IMR-90 (cell line): ENCODE measurements at regions not wholly inside any gene's neighbourhood (a gene's known extent, or its start where the extent isn't known, plus 50 kb on each side); places are given as distances from the start of the nearest gene placed in this dataset.

Source experiments
- ATAC-seq: fragments of 200-7000 bp; cut with Tn5 transposase; 2 replicates; pipeline ENCODE4 v1.9.1; 2020; ENCODE audit warnings: low read depth, mild to moderate bottlenecking, moderate library complexity
- BruUV-seq: library from RNA; stranded (reverse); fragments of 400-500 nt; replicated peaks from 2 replicates; lab custom pipeline; 2021; lab: Mats Ljungman, UMichigan
- CTCF ChIA-PET: fragments of 300-600 bp; formaldehyde crosslinking; extraction: SDS; loops from one replicate; lab custom pipeline; 2021; ENCODE audit warnings: antibody characterized with exemption; lab: Yijun Ruan, JAX
- POLR2A ChIA-PET: fragments of 300-600 bp; sonication (Branson Sonifier 250); formaldehyde crosslinking; loops from one replicate; lab custom pipeline; 2022; ENCODE audit warnings: antibody characterized with exemption; ENCODE audit not compliant: unreplicated experiment; lab: Charles Lee
- DNase-seq: peaks from one replicate; pipeline ENCODE4 v3.0.0; 2013
- H2AFZ ChIP-seq: replicated peaks from 2 replicates; pipeline ENCODE3; 2013; ENCODE audit warnings: low read length, mild to moderate bottlenecking; ENCODE audit not compliant: poor library complexity
- H2AK5ac ChIP-seq: 2 replicates; pipeline ENCODE4 v1.6.1; 2013; ENCODE audit warnings: low read depth, low read length, inconsistent platforms
- H2AK9ac ChIP-seq: replicated peaks from 2 replicates; pipeline ENCODE3; 2013; ENCODE audit warnings: mild to moderate bottlenecking, low read depth, low read length, moderate library complexity; ENCODE audit not compliant: poor library complexity
- H2BK120ac ChIP-seq: 2 replicates; pipeline ENCODE4 v1.6.1; 2013; ENCODE audit warnings: low read depth, low read length, inconsistent platforms
- H2BK15ac ChIP-seq: 3 replicates; pipeline ENCODE4 v1.6.1; 2013; ENCODE audit warnings: low read depth, low read length, inconsistent platforms
- H2BK20ac ChIP-seq: 2 replicates; pipeline ENCODE4 v1.6.1; 2013; ENCODE audit warnings: low read depth, mild to moderate bottlenecking, inconsistent platforms, low read length, moderate library complexity
- H2BK5ac ChIP-seq: 2 replicates; pipeline ENCODE4 v1.6.1; 2013; ENCODE audit warnings: mild to moderate bottlenecking, low read depth, low read length, inconsistent platforms; ENCODE audit not compliant: poor library complexity, severe bottlenecking
- H3K14ac ChIP-seq: replicated peaks from 2 replicates; pipeline ENCODE4 v1.6.1; 2013; ENCODE audit warnings: low read depth, low read length, inconsistent platforms
- H3K18ac ChIP-seq: 2 replicates; pipeline ENCODE4 v1.6.1; 2013; ENCODE audit warnings: low read depth, low read length, control low read depth
- H3K23ac ChIP-seq: 2 replicates; pipeline ENCODE4 v1.6.1; 2013; ENCODE audit warnings: low read depth, low read length, inconsistent platforms
- H3K27ac ChIP-seq: 2 replicates; pipeline ENCODE4 v1.5.1; 2013; ENCODE audit warnings: mild to moderate bottlenecking, control low read depth, low read length; ENCODE audit not compliant: insufficient read depth
- H3K27me3 ChIP-seq: 2 replicates; pipeline ENCODE4 v1.6.1; 2013; ENCODE audit warnings: low read length; ENCODE audit not compliant: control insufficient read depth, insufficient read depth
- H3K36me3 ChIP-seq: 2 replicates; pipeline ENCODE4 v1.6.1; 2013; ENCODE audit warnings: low read length, mixed read lengths; ENCODE audit not compliant: control insufficient read depth, insufficient read depth
- H3K4ac ChIP-seq: 2 replicates; pipeline ENCODE4 v1.6.1; 2013; ENCODE audit warnings: low read depth, low read length, inconsistent platforms
- H3K4me1 ChIP-seq: 2 replicates; pipeline ENCODE4 v1.6.1; 2013; ENCODE audit warnings: low read length, mixed read lengths; ENCODE audit not compliant: control insufficient read depth, insufficient read depth
- H3K4me2 ChIP-seq: 2 replicates; pipeline ENCODE4 v1.6.1; 2013; ENCODE audit warnings: low read depth, mild to moderate bottlenecking, control low read depth, low read length, moderate library complexity
- H3K4me3 ChIP-seq: 2 replicates; pipeline ENCODE4 v1.5.1; 2013; ENCODE audit warnings: low read depth, mild to moderate bottlenecking, control low read depth, low read length, moderate library complexity; ENCODE audit not compliant: insufficient read depth
- H3K56ac ChIP-seq: 2 replicates; pipeline ENCODE4 v1.6.1; 2013; ENCODE audit warnings: low read length, inconsistent platforms; ENCODE audit not compliant: insufficient read depth; ENCODE audit errors: extremely low read depth
- H3K79me1 ChIP-seq, 2 experiments: 2 replicates each; pipeline ENCODE4 v1.6.1; 2013; ENCODE audit warnings: low read length in 2 of 2, inconsistent platforms in 1 of 2, low read depth in 1 of 2
- H3K9ac ChIP-seq: 2 replicates; pipeline ENCODE4 v1.6.1; 2013; ENCODE audit warnings: low read depth, low read length, control low read depth
- H3K9me1 ChIP-seq: 2 replicates; pipeline ENCODE4 v1.6.1; 2013; ENCODE audit warnings: low read length, inconsistent platforms; ENCODE audit not compliant: insufficient read depth
- H3K9me3 ChIP-seq: 2 replicates; pipeline ENCODE4 v1.6.1; 2013; ENCODE audit warnings: low read length; ENCODE audit not compliant: control insufficient read depth, insufficient read depth
- H4K20me1 ChIP-seq: 2 replicates; pipeline ENCODE4 v1.6.1; 2013; ENCODE audit warnings: low read length, inconsistent platforms; ENCODE audit not compliant: insufficient read depth
- H4K5ac ChIP-seq: 2 replicates; pipeline ENCODE4 v1.6.1; 2013; ENCODE audit warnings: mild to moderate bottlenecking, low read depth, low read length, control low read depth
- H4K8ac ChIP-seq, 2 experiments: 2 replicates each; pipeline ENCODE4 v1.6.1; 2013; ENCODE audit warnings: low read depth in 2 of 2, low read length in 2 of 2, control low read depth in 1 of 2, inconsistent platforms in 1 of 2
- H4K91ac ChIP-seq: 2 replicates; pipeline ENCODE4 v1.6.1; 2013; ENCODE audit warnings: low read depth, low read length, inconsistent platforms; ENCODE audit not compliant: insufficient read depth
- BHLHE40 ChIP-seq: fragments of 150-350 bp; IDR thresholded peaks from 2 replicates; pipeline ENCODE4 v1.6.1; 2016; ENCODE audit warnings: mild to moderate bottlenecking, low read depth, low read length
- CEBPB ChIP-seq: IDR thresholded peaks from 2 replicates; pipeline ENCODE4 v1.6.1; 2012; ENCODE audit warnings: low read depth, low read length, improper control_type of control experiment
- FOS ChIP-seq: fragments of 150-350 bp; IDR thresholded peaks from 2 replicates; pipeline ENCODE4 v1.6.1; 2016; ENCODE audit warnings: low read depth, low read length
- MAZ ChIP-seq: IDR thresholded peaks from 2 replicates; pipeline ENCODE4 v1.6.1; 2012; ENCODE audit warnings: low read depth, mild to moderate bottlenecking, low read length, improper control_type of control experiment, moderate library complexity, borderline replicate concordance
- MXI1 ChIP-seq: IDR thresholded peaks from 2 replicates; pipeline ENCODE4 v1.6.1; 2012; ENCODE audit warnings: low read depth, mild to moderate bottlenecking, low read length, moderate library complexity, borderline replicate concordance
- NFE2L2 ChIP-seq: fragments of 150-350 bp; IDR thresholded peaks from 2 replicates; pipeline ENCODE4 v1.6.1; 2016; ENCODE audit warnings: low read depth, mild to moderate bottlenecking, low read length
- POLR2A ChIP-seq: IDR thresholded peaks from 2 replicates; pipeline ENCODE4 v1.6.1; 2012; ENCODE audit warnings: mild to moderate bottlenecking, low read depth, low read length
- RAD21 ChIP-seq: IDR thresholded peaks from 2 replicates; pipeline ENCODE4 v1.6.1; 2012; ENCODE audit warnings: low read length, improper control_type of control experiment
- RCOR1 ChIP-seq: IDR thresholded peaks from 2 replicates; pipeline ENCODE4 v1.6.1; 2012; ENCODE audit warnings: mild to moderate bottlenecking, low read length, improper control_type of control experiment; ENCODE audit not compliant: insufficient replicate concordance
- RFX5 ChIP-seq: IDR thresholded peaks from 2 replicates; pipeline ENCODE4 v1.8.0; 2012; ENCODE audit warnings: low read depth, mild to moderate bottlenecking, low read length, moderate library complexity
- WGBS, 2 experiments: methylation state at CpG; one replicate each; pipeline versions ENCODE4 v1.1.5 to v1.1.7; 2013; ENCODE audit warnings: missing lambda C conversion rate in 2 of 2; ENCODE audit not compliant: insufficient read length in 1 of 2; ENCODE audit errors: extremely low coverage in 2 of 2; 5-methylcytosine and 5-hydroxymethylcytosine counted together
- dilution Hi-C: fragments of 300-500 bp; cut with HindIII; formaldehyde crosslinking; loops from one replicate; pipeline ENCODE4 v1.14.3; 2018; ENCODE audit warnings: low sequenced_read_pairs; ENCODE audit not compliant: unreplicated experiment
- in situ Hi-C: fragments of 300-500 bp; cut with MboI; formaldehyde crosslinking; loops from 3 replicates; pipeline ENCODE4 v1.14.3; 2019; ENCODE audit warnings: low sequenced_read_pairs, inconsistent platforms, mixed read lengths
- intact Hi-C: fragments of 100-400 bp; cut with micrococcal nuclease; formaldehyde crosslinking; loops from 2 replicates; pipeline ENCODE4 v1.10.0; 2022
- TF ChIP-seq, protein P1 (sequence below): fragments of 150-350 bp; IDR thresholded peaks from 2 replicates; pipeline ENCODE4 v1.6.1; 2017; ENCODE audit warnings: mild to moderate bottlenecking, antibody characterized with exemption, low read length, low read depth
- TF ChIP-seq, protein P2 (sequence below): conservative IDR thresholded peaks from 2 replicates; pipeline ENCODE4 v1.5.1; 2012; ENCODE audit warnings: mild to moderate bottlenecking, low read depth, low read length, improper control_type of control experiment
- TF ChIP-seq, protein P3 (sequence below): fragments of 150-350 bp; IDR thresholded peaks from 2 replicates; pipeline ENCODE4 v1.6.1; 2016; ENCODE audit warnings: low read depth, mild to moderate bottlenecking, low read length, moderate library complexity, borderline replicate concordance

DNA sequence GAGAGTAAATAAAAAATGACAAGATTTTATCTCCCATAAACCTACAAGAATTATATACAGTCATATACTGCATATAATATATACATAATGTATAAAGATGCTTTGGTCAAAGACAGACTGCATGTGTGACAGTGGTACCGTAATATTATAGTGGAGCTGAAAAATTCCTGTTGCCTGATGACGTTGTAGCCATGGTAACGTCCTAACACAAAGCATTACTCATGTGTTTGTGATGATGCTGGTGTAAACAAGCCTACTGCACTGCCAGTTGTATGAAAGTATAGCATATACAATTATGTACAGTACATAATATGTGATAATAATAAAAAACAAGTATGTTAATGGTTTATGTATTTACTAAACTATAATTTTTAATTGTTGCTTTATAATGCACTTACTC, 245.2 kb upstream of the CENPE start:
- no peaks in the 10 kb centered on the region for H3K79me1 ChIP-seq
- CTCF ChIA-PET = no interaction called here
- H3K4me1 ChIP-seq = no peaks in the 10 kb centered on the region
- in situ Hi-C loops (no loop called here), intact Hi-C loops (no loop called here), dilution Hi-C loops (no loop called here)
- no CpG with 5 or more reads among the region's 3 CpGs for WGBS, 2 experiments
- no peaks in the 10 kb centered on the region for H3K27me3 ChIP-seq
- H3K14ac ChIP-seq = no peak overlapping the region
- POLR2A ChIA-PET = no interaction called here
- H3K56ac ChIP-seq = no peak overlapping the region
- no peak overlapping the region for H3K18ac ChIP-seq
- TF ChIP-seq BHLHE40 (no peak), RCOR1 (no peak), CEBPB (no peak), MAZ (no peak), NFE2L2 (no peak), MXI1 (no peak), RAD21 (no peak), FOS (no peak), POLR2A (no peak), RFX5 (no peak)
- TF ChIP-seq, protein P1, sequence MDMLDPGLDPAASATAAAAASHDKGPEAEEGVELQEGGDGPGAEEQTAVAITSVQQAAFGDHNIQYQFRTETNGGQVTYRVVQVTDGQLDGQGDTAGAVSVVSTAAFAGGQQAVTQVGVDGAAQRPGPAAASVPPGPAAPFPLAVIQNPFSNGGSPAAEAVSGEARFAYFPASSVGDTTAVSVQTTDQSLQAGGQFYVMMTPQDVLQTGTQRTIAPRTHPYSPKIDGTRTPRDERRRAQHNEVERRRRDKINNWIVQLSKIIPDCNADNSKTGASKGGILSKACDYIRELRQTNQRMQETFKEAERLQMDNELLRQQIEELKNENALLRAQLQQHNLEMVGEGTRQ = no peak
- TF ChIP-seq, protein P2, sequence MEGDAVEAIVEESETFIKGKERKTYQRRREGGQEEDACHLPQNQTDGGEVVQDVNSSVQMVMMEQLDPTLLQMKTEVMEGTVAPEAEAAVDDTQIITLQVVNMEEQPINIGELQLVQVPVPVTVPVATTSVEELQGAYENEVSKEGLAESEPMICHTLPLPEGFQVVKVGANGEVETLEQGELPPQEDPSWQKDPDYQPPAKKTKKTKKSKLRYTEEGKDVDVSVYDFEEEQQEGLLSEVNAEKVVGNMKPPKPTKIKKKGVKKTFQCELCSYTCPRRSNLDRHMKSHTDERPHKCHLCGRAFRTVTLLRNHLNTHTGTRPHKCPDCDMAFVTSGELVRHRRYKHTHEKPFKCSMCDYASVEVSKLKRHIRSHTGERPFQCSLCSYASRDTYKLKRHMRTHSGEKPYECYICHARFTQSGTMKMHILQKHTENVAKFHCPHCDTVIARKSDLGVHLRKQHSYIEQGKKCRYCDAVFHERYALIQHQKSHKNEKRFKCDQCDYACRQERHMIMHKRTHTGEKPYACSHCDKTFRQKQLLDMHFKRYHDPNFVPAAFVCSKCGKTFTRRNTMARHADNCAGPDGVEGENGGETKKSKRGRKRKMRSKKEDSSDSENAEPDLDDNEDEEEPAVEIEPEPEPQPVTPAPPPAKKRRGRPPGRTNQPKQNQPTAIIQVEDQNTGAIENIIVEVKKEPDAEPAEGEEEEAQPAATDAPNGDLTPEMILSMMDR = no peak
- TF ChIP-seq, protein P3, sequence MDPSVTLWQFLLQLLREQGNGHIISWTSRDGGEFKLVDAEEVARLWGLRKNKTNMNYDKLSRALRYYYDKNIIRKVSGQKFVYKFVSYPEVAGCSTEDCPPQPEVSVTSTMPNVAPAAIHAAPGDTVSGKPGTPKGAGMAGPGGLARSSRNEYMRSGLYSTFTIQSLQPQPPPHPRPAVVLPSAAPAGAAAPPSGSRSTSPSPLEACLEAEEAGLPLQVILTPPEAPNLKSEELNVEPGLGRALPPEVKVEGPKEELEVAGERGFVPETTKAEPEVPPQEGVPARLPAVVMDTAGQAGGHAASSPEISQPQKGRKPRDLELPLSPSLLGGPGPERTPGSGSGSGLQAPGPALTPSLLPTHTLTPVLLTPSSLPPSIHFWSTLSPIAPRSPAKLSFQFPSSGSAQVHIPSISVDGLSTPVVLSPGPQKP = no peak
- no peaks in the 10 kb centered on the region for H4K20me1 ChIP-seq
- H3K9ac ChIP-seq = no peak overlapping the region
- no peaks in the 10 kb centered on the region for H3K9me1 ChIP-seq
- no TSS peak for BruUV-seq
- H3K4ac ChIP-seq = no peak overlapping the region
- H3K4me3 ChIP-seq = no peak overlapping the region
- H2BK5ac ChIP-seq = no peak overlapping the region
- no peak overlapping the region for H3K27ac ChIP-seq
- no peak overlapping the region for H3K23ac ChIP-seq
- DNase-seq (no peak), ATAC-seq (no peak)
- H2BK15ac ChIP-seq = no peak overlapping the region
- H3K36me3 ChIP-seq = no peaks in the 10 kb centered on the region
- H2AK9ac ChIP-seq = no peak overlapping the region
- H2BK120ac ChIP-seq = no peak overlapping the region
- H4K5ac ChIP-seq = no peak overlapping the region
- no peak overlapping the region for H3K4me2 ChIP-seq
- no peak overlapping the region for H4K8ac ChIP-seq
- H3K9me3 ChIP-seq = peaks cover 2% of the 10 kb centered on the region
- H2AFZ ChIP-seq = no peak overlapping the region
- no peak overlapping the region for H4K91ac ChIP-seq
- no peak overlapping the region for H2BK20ac ChIP-seq
- no peak overlapping the region for H2AK5ac ChIP-seq
